HG02798 (cell line): ENCODE measurements at regions not wholly inside any gene's neighbourhood (a gene's known extent, or its start where the extent isn't known, plus 50 kb on each side); places are given as distances from the start of the nearest gene placed in this dataset.
"Not testable (repeated sequence)": the region's sequence is repeated elsewhere in the genome, so short reads cannot be mapped to it uniquely, and the experiment has no call there.

ENCODE experiments used
- ATAC-seq: cut with Tn5 transposase; IDR thresholded peaks from one replicate; pipeline ENCODE4 v1.9.1; 2021; ENCODE audit warnings: mild to moderate bottlenecking; ENCODE audit not compliant: unreplicated experiment, poor library complexity

- ATAC-seq, result no peak
These were observed 285.2 kb upstream of the TLE3 start for GRCh38 chr15:70382762-70383458.

GRCh38 chr15:70382009-70382749, 284.5 kb upstream of the TLE3 start:
- ATAC-seq, result no peak

GRCh38 chr15:70379938-70380883, 282.5 kb upstream of the TLE3 start:
- no peak for ATAC-seq

- ATAC-seq, result no peak
These were observed 281.4 kb upstream of the TLE3 start for GRCh38 chr15:70379134-70379533.

- ATAC-seq, result no peak
These were observed 280.7 kb upstream of the TLE3 start for GRCh38 chr15:70378126-70379031.

GRCh38 chr15:70376929-70377691, 279.4 kb upstream of the TLE3 start:
- ATAC-seq, result no peak

GRCh38 chr15:70376031-70376928, 278.6 kb upstream of the TLE3 start:
- no peak for ATAC-seq

- no peak for ATAC-seq
These were observed 277.9 kb upstream of the TLE3 start for GRCh38 chr15:70375586-70375985.

- ATAC-seq, result no peak
These were observed 277.3 kb upstream of the TLE3 start for GRCh38 chr15:70375006-70375431.

- ATAC-seq, result no peak
These were observed 276.4 kb upstream of the TLE3 start for GRCh38 chr15:70374096-70374495.

- not testable (repeated sequence) for ATAC-seq
These were observed 275.7 kb upstream of the TLE3 start for GRCh38 chr15:70373439-70373838.

GRCh38 chr15:70367913-70368705, 270.4 kb upstream of the TLE3 start:
- not testable (repeated sequence) for ATAC-seq

GRCh38 chr15:70364023-70364422, 266.3 kb upstream of the TLE3 start:
- ATAC-seq, result not testable (repeated sequence)

- ATAC-seq, result no peak
These were observed 265.2 kb upstream of the TLE3 start for GRCh38 chr15:70362886-70363285.

- no peak for ATAC-seq
These were observed 264.6 kb upstream of the TLE3 start for GRCh38 chr15:70362350-70362749.

GRCh38 chr15:70361891-70362290, 264.2 kb upstream of the TLE3 start:
- no peak for ATAC-seq

GRCh38 chr15:70361106-70361505, 263.4 kb upstream of the TLE3 start:
- ATAC-seq, result no peak
